T-helper 2 cell treated with Interferon-gamma antibody and Interleukin-4, amounts not matched to agents 5 μg/mL and 100 μg/mL, for 36 hours (primary cell): ENCODE measurements at regions not wholly inside any gene's neighbourhood (a gene's known extent, or its start where the extent isn't known, plus 50 kb on each side); places are given as distances from the start of the nearest gene placed in this dataset.

Experiments used
- DNase-seq: peaks from one replicate; pipeline ENCODE4 v3.0.0; 2021; ENCODE audit warnings: low spot score
- H3K27ac Mint-ChIP-seq: one replicate; pipeline ENCODE4 v1.8.0; 2021; ENCODE audit warnings: mild to moderate bottlenecking, mixed read lengths
- H3K27me3 Mint-ChIP-seq: one replicate; pipeline ENCODE4 v1.8.0; 2021; ENCODE audit warnings: low read depth, mixed read lengths
- H3K36me3 Mint-ChIP-seq: one replicate; pipeline ENCODE4 v1.8.0; 2021; ENCODE audit warnings: low read depth, mixed read lengths
- H3K4me1 Mint-ChIP-seq: one replicate; pipeline ENCODE4 v1.8.0; 2021; ENCODE audit warnings: low read depth, mixed read lengths
- H3K4me3 Mint-ChIP-seq: one replicate; pipeline ENCODE4 v1.8.0; 2022; ENCODE audit warnings: mild to moderate bottlenecking, moderate library complexity, mixed read lengths
- H3K9me3 Mint-ChIP-seq: one replicate; pipeline ENCODE4 v1.8.0; 2021; ENCODE audit warnings: mixed read lengths

DNA sequence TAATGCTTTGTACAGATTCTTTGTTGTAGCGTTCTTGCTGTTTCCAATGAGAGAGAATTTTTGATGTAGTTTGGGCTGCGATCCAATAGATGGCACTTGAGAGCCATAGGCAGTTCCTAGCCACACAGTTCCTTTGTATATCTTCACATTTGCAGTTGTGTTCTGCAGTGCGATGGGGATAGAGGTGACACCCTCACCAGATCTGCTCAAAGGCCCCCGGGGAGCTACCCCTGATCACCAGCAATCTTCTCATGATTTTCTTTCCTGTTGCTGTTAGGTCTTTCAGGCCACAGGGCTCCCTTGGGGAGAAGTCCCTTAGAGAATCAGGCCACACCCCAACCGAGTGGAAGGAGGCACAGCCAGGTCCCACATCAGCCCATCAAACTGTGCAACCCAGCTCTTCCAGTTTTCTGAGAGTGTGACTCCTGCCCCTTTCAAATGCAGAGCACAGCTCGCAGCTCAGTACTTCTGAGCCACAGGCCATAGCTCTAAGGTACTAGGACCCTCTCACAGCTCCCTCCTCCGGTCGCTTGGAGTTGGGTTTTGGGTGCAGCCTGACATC is 353.7 kb downstream of the SLCO4C1 start:
- Mint-ChIP-seq H3K27ac (no peak overlapping the region), H3K4me3 (no peak overlapping the region)

DNA sequence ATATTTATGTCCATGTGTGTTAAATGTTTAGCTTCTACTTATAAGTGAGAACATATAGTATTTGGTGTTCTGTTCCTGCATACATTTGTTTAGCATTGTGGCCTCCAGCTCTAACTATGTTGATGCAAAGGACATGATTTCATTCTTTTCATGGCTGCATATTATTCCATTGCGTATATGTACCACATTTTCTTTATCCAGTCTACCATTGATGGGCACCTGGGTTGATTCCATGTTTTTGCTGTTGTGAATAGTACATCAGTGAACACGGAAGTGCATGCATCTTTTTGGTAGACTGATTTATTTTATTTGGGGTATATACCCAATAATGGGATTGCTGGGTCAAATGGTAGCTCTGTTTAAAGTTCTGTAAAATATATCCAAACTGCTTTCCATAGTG is 359.0 kb downstream of the SLCO4C1 start:
- Mint-ChIP-seq H3K4me1 (no peaks in the 10 kb centered on the region), H3K27ac (no peak overlapping the region)

More for the DNA sequence above, 353.7 kb downstream of the SLCO4C1 start:
- Mint-ChIP-seq H3K27me3 (no peaks in the 10 kb centered on the region), H3K36me3 (no peaks in the 10 kb centered on the region), H3K4me1 (peaks cover 4% of the 10 kb centered on the region), H3K9me3 (no peaks in the 10 kb centered on the region)
- no peak for DNase-seq

DNA sequence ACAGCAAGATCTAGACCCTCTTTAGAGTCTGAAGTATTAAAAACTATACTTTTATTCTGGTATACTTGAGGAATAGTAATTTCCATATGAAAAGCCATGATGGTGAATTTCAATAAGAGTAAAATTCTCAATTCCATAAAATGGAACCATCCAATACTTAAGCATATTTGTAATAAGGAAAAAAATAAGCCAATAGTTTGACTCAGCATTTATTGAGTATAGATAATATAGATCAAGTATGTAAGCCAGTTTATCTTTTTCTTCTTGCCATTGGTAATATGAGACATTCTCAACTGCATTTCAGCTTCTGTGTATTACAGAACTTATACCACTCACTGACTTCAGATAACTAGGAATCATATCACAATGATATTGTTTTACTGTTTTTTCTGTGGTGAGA is 361.0 kb downstream of the SLCO4C1 start:
- no peaks in the 10 kb centered on the region for H3K27me3 Mint-ChIP-seq
- H3K9me3 Mint-ChIP-seq: no peaks in the 10 kb centered on the region
- H3K4me3 Mint-ChIP-seq: no peak overlapping the region
- H3K27ac Mint-ChIP-seq: no peak overlapping the region
- no peaks in the 10 kb centered on the region for H3K4me1 Mint-ChIP-seq
- no peaks in the 10 kb centered on the region for H3K36me3 Mint-ChIP-seq
- DNase-seq: no peak

More for the DNA sequence above, 359.0 kb downstream of the SLCO4C1 start:
- no peaks in the 10 kb centered on the region for H3K9me3 Mint-ChIP-seq
- H3K4me3 Mint-ChIP-seq: no peak overlapping the region
- no peaks in the 10 kb centered on the region for H3K36me3 Mint-ChIP-seq
- DNase-seq: no peak
- no peaks in the 10 kb centered on the region for H3K27me3 Mint-ChIP-seq

DNA sequence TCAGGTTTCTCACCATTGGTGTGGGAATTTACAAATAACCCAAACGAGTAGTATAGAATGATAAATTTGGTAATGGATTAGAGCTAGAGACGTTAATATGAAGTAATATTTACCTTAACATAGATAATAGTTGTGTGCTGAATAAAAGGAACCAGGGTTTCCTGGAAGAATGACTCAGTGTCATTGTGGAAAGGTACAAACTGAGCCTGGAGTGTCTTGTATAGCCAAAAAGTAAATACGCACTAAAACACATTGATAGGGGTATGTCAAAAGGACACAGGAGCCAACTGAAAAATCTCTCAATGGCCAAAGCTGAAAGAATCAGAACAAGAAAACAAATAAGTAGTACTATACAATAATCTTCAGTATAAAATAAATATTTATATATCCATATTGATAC is 363.5 kb downstream of the SLCO4C1 start:
- no peaks in the 10 kb centered on the region for H3K9me3 Mint-ChIP-seq

DNA sequence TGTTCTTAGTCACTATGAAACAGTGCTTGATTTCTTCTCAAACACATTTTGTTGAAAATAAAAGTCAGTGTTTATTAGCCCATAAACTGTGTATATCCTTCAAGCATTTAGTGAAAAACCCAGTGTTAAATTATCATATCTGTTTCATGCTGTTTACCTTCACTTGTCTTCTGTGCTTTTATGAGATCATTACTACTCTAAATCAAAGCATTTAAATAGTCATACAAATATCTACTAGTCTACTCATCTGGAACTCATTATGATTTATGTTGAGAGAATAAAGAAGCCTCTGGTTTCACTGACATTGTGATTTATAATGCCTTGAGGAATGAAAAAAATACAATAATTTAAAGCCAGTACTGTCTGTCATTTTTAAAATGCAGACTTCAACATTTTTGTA is 366.5 kb downstream of the SLCO4C1 start:
- H3K27ac Mint-ChIP-seq: no peak overlapping the region
- H3K27me3 Mint-ChIP-seq: no peaks in the 10 kb centered on the region
- no peak for DNase-seq
- no peaks in the 10 kb centered on the region for H3K4me1 Mint-ChIP-seq
- H3K4me3 Mint-ChIP-seq: no peak overlapping the region
- no peaks in the 10 kb centered on the region for H3K9me3 Mint-ChIP-seq
- H3K36me3 Mint-ChIP-seq: no peaks in the 10 kb centered on the region

More for the DNA sequence above, 363.5 kb downstream of the SLCO4C1 start:
- Mint-ChIP-seq H3K4me1 (no peaks in the 10 kb centered on the region), H3K4me3 (no peak overlapping the region), H3K27me3 (no peaks in the 10 kb centered on the region), H3K27ac (no peak overlapping the region), H3K36me3 (no peaks in the 10 kb centered on the region)
- no peak for DNase-seq

DNA sequence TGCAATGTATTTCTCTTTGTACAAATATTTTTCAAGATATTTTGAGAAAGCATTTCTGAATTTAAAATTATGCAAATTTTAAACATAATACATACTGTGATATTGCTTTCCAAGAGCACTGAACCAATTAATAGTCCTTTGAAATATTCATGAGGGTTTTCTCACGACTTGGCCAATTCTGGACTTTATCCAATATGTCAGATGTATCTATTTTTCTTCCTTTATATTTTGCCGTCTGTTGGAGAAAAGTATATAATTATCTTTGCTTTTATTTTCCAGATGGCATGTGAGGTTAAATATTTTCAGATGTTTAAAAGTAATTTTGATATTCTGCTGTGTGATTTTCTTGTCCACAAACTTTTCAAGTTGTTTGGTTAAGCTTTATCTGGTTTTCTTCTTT is 378.9 kb downstream of the SLCO4C1 start:
- DNase-seq: no peak
- Mint-ChIP-seq H3K9me3 (peaks cover 10% of the 10 kb centered on the region), H3K4me3 (no peak overlapping the region), H3K27ac (no peak overlapping the region), H3K36me3 (no peaks in the 10 kb centered on the region), H3K27me3 (no peaks in the 10 kb centered on the region), H3K4me1 (no peaks in the 10 kb centered on the region)

DNA sequence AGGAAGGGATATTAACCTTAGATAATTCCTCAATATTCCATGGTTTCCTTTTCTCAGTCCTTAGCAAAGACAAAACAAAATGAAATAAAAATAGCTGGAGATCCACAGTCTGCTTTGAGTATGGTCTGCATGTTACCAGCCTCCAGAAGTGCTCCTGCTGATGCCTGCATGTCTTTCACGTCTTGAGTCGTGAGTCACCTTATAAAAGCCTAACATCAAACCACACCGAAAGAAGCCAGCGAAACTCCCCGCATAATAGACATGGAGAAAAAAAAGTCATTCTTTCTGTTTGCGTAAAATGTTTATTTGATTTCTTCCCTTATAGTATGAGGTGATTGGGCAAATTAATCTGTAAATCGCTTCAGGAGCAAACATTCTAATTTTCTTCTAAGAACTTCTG is 380.5 kb downstream of the SLCO4C1 start:
- H3K27me3 Mint-ChIP-seq: no peaks in the 10 kb centered on the region
- no peaks in the 10 kb centered on the region for H3K36me3 Mint-ChIP-seq
- H3K4me3 Mint-ChIP-seq: no peak overlapping the region
- no peak overlapping the region for H3K27ac Mint-ChIP-seq
- H3K4me1 Mint-ChIP-seq: no peaks in the 10 kb centered on the region
- H3K9me3 Mint-ChIP-seq: peaks cover 13% of the 10 kb centered on the region
- DNase-seq: no peak

DNA sequence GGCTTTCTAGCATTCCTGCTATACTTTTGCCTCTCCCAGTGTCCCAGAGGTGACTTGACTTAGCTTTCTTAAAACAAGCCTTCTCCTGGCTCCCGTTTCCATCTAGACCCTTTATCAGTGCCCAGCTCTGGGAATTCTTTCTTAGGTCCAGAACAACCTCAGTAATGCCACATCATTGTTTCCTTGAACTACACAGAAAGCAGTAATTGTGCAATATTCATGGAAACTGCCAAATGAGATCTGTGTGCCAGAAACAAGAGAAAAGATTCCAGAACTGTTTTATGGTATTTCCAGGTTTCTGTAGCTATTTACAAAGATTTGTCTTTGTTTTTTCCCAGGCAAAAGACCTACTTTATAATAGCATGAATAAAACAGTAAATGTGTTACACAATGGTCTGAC is 391.3 kb downstream of the SLCO4C1 start:
- DNase-seq: no peak
- H3K4me1 Mint-ChIP-seq: no peaks in the 10 kb centered on the region
- H3K9me3 Mint-ChIP-seq: no peaks in the 10 kb centered on the region
- H3K27me3 Mint-ChIP-seq: no peaks in the 10 kb centered on the region
- H3K4me3 Mint-ChIP-seq: no peak overlapping the region
- H3K27ac Mint-ChIP-seq: no peak overlapping the region
- H3K36me3 Mint-ChIP-seq: no peaks in the 10 kb centered on the region

DNA sequence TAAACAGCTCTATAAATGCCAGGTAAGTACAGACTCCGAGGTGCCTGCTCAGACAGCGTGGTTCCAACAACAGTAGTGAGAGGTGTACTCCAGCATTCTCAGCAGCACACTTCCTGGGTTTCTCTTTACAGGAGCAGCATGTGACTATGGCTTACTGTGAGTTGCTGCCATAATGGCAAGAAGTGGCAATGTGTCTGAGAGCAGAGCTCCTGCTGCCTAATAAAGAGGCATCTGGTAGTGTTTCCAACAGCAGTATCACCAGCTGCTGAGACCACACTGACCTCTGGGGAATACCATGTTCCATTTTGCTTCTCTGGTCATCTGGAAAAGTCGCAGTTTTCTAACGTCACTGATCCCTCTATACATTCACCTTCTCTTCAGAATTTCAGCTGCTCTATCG is 398.2 kb downstream of the SLCO4C1 start:
- Mint-ChIP-seq H3K4me3 (no peak overlapping the region), H3K4me1 (no peaks in the 10 kb centered on the region), H3K27me3 (no peaks in the 10 kb centered on the region), H3K36me3 (no peaks in the 10 kb centered on the region), H3K9me3 (no peaks in the 10 kb centered on the region), H3K27ac (no peak overlapping the region)
- DNase-seq: no peak

DNA sequence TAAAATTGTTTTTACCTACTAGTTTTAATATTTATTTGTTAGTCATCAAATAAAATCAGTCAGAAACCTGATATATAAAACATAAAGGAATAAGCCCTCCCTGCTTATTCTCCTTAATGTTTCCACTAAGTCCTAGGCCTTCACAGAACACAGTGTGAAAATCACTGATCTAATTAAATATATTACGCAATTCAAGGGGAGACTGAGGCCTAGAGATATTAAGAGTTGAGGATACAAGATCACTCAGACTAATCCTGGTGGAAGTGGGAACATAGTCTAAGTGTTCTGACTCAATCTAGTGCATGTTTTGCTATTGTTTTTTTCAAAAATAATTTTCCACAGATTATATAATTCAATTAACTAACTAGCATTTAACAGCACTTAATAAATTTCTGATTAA is 401.1 kb downstream of the SLCO4C1 start:
- Mint-ChIP-seq H3K27ac (no peak overlapping the region), H3K4me3 (no peak overlapping the region), H3K36me3 (no peaks in the 10 kb centered on the region), H3K9me3 (no peaks in the 10 kb centered on the region), H3K4me1 (no peaks in the 10 kb centered on the region), H3K27me3 (no peaks in the 10 kb centered on the region)
- no peak for DNase-seq

DNA sequence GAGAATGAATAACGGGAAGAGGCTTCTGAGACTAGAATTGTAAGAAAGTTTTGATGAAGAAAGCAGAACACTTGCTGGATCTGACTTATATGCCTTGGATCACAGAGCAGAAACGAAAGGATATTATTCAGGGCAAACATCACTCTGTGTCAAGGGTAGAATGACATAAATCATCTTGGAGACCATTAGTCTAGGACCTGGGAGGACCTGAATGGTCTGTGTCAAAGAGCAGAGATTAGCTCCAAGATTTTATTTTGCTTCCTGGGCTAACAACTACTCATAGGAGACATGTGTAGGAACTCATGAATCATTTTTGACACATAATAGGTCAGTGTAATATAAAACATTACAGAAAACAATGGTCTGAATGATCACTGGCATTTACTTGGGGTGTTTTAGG is 417.9 kb downstream of the SLCO4C1 start:
- H3K9me3 Mint-ChIP-seq: no peaks in the 10 kb centered on the region
- no peak for DNase-seq
- H3K36me3 Mint-ChIP-seq: no peaks in the 10 kb centered on the region
- H3K27me3 Mint-ChIP-seq: no peaks in the 10 kb centered on the region
- no peak overlapping the region for H3K4me3 Mint-ChIP-seq
- H3K4me1 Mint-ChIP-seq: no peaks in the 10 kb centered on the region
- no peak overlapping the region for H3K27ac Mint-ChIP-seq

DNA sequence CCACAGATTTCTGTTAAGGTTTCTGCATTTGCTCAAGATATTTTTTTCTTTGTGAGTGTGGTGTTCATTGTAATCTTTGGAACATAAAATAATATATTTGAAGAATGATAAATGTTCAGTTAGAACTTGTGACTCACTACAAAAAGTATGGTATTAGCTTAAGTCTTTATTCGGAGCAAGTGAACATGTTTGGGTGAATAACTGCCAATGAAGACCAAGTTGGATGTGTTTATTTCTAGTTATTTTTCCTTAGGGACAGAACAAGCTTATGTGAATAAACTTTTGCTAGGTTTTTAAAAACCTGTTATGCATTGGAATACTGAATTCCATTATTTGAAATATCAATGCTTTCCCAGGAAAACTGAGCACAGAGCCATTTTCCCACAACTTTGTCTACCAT is 418.6 kb downstream of the SLCO4C1 start:
- H3K27me3 Mint-ChIP-seq: no peaks in the 10 kb centered on the region
- no peaks in the 10 kb centered on the region for H3K36me3 Mint-ChIP-seq
- H3K9me3 Mint-ChIP-seq: no peaks in the 10 kb centered on the region
- no peak for DNase-seq
- H3K4me3 Mint-ChIP-seq: no peak overlapping the region
- H3K27ac Mint-ChIP-seq: no peak overlapping the region
- no peaks in the 10 kb centered on the region for H3K4me1 Mint-ChIP-seq

DNA sequence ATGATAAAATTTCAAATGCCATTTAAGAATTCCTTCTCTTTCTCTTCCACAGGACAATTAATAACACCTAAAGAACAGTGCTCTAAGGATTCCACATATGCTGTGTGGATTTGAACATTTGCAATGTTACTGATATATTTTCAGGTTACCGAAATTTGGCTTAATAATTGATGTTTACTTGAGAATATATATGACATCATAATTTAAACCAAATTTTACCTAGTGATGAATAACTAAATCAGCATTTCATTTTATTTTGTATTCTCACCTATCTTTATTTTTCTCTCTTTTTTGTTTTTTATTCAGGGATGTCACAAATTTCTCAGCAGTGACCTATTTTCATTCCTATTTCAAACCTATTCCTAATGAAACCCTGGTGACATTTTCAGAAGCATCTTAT is 429.6 kb downstream of the SLCO4C1 start:
- no peaks in the 10 kb centered on the region for H3K9me3 Mint-ChIP-seq
- no peak for DNase-seq
- H3K4me3 Mint-ChIP-seq: no peak overlapping the region
- no peaks in the 10 kb centered on the region for H3K4me1 Mint-ChIP-seq
- H3K27ac Mint-ChIP-seq: no peak overlapping the region
- H3K27me3 Mint-ChIP-seq: no peaks in the 10 kb centered on the region
- H3K36me3 Mint-ChIP-seq: no peaks in the 10 kb centered on the region

DNA sequence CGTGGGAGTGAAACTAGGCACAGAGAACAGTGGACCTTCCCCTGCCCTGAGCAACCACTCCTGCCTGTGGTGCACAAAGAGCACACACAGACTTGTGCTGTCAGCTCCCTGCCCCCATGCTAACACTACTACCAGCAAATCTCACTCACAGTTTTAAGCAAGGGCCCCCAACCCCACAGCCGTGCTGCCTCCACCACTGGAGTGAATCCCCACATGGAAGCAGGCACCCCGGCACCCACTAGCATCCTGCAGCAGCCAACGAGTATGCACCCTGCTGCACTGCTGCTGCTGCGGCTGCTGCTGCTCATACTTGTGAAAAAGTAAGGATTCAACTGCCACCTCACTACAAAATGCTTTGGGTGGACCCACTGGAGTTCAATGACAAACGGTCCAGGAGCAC is 435.5 kb downstream of the SLCO4C1 start:
- Mint-ChIP-seq H3K4me3 (no peak overlapping the region), H3K36me3 (no peaks in the 10 kb centered on the region), H3K9me3 (peaks cover 5% of the 10 kb centered on the region), H3K4me1 (no peaks in the 10 kb centered on the region), H3K27ac (no peak overlapping the region), H3K27me3 (no peaks in the 10 kb centered on the region)
- DNase-seq: no peak

DNA sequence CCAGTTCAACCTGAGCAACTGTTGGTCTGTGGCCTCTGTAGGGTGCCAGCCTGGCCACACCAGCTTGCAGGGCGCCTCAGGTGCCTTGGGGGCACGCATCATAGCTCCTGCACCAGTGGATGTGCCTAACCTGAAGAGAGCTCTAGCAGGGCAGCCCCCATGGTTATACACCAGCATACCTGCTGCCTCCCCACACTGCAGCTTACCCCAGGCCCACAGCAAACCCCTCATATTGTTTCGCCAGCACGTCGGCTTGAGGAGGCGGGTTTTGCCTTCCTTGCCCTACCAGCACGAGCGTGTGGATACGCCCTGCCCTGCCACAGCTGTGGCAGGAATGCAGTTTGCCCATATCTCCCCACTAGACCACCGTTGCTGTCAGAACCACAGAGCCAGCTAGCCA is 435.9 kb downstream of the SLCO4C1 start:
- Mint-ChIP-seq H3K27ac (no peak overlapping the region), H3K36me3 (no peaks in the 10 kb centered on the region), H3K9me3 (peaks cover 5% of the 10 kb centered on the region), H3K27me3 (no peaks in the 10 kb centered on the region), H3K4me3 (no peak overlapping the region), H3K4me1 (no peaks in the 10 kb centered on the region)
- DNase-seq: no peak
